SK-N-SH treated with all-trans-retinoic acid at 6 μM for 48 hours (cell line): ENCODE measurements at regions not wholly inside any gene's neighbourhood (a gene's known extent, or its start where the extent isn't known, plus 50 kb on each side); places are given as distances from the start of the nearest gene placed in this dataset.

Experiments used
- ATAC-seq: fragments of 200-7000 bp; cut with Tn5 transposase; 3 replicates; pipeline ENCODE4 v1.9.1; 2020; ENCODE audit warnings: mild to moderate bottlenecking, moderate library complexity
- ARNTL ChIP-seq: fragments of 450-650 bp; formaldehyde crosslinking; IDR thresholded peaks from 2 replicates; pipeline ENCODE4 v1.5.0; 2020; ENCODE audit warnings: low read depth, mild to moderate bottlenecking, moderate library complexity, borderline replicate concordance
- BACH2 ChIP-seq: fragments of 250-450 bp; sonication (Bioruptor Pico); IDR thresholded peaks from 2 replicates; pipeline ENCODE4 v1.9.0; 2021; ENCODE audit warnings: mild to moderate bottlenecking, borderline replicate concordance
- CREB5 ChIP-seq: fragments of 250-450 bp; sonication (Bioruptor Pico); IDR thresholded peaks from 2 replicates; pipeline ENCODE4 v1.5.1; 2020; ENCODE audit warnings: low read depth, mild to moderate bottlenecking, moderate library complexity
- CSDC2 ChIP-seq: fragments of 250-450 bp; sonication (Bioruptor Pico); IDR thresholded peaks from 2 replicates; pipeline ENCODE4 v1.5.0; 2020; ENCODE audit warnings: mild to moderate bottlenecking, moderate library complexity
- CSRNP3 ChIP-seq: fragments of 250-450 bp; sonication (Bioruptor Pico); IDR thresholded peaks from 2 replicates; pipeline ENCODE4 v1.5.1; 2021; ENCODE audit warnings: mild to moderate bottlenecking, moderate library complexity
- ESRRG ChIP-seq: fragments of 250-450 bp; sonication (Bioruptor Pico); IDR thresholded peaks from 2 replicates; pipeline ENCODE4 v1.6.1; 2021; ENCODE audit warnings: mild to moderate bottlenecking
- GLIS3 ChIP-seq: fragments of 250-450 bp; sonication (Bioruptor Pico); IDR thresholded peaks from 2 replicates; pipeline ENCODE4 v1.5.0; 2020; ENCODE audit warnings: mild to moderate bottlenecking, moderate library complexity
- ISL1 ChIP-seq: fragments of 250-450 bp; sonication (Bioruptor Pico); IDR thresholded peaks from 2 replicates; pipeline ENCODE4 v2.1.2; 2022; ENCODE audit warnings: mild to moderate bottlenecking, moderate library complexity
- OSR1 ChIP-seq: fragments of 250-450 bp; sonication (Bioruptor Pico); IDR thresholded peaks from 2 replicates; pipeline ENCODE4 v1.8.0; 2022; ENCODE audit warnings: moderate library complexity, mild to moderate bottlenecking, inconsistent platforms
- PATZ1 ChIP-seq: fragments of 250-450 bp; sonication (Bioruptor Pico); IDR thresholded peaks from 2 replicates; pipeline ENCODE4 v1.8.0; 2020; ENCODE audit warnings: mild to moderate bottlenecking, moderate library complexity, borderline replicate concordance
- POU6F1 ChIP-seq: fragments of 250-450 bp; sonication (Bioruptor Pico); IDR thresholded peaks from 2 replicates; pipeline ENCODE4 v1.8.0; 2021; ENCODE audit warnings: low read depth, mild to moderate bottlenecking, moderate library complexity, borderline replicate concordance
- PPARA ChIP-seq: fragments of 250-450 bp; sonication (Bioruptor Pico); IDR thresholded peaks from 2 replicates; pipeline ENCODE4 v1.5.0; 2020; ENCODE audit warnings: mild to moderate bottlenecking, borderline replicate concordance
- RARB ChIP-seq: fragments of 250-450 bp; sonication (Bioruptor Pico); IDR thresholded peaks from 2 replicates; pipeline ENCODE4 v1.8.0; 2021; ENCODE audit warnings: mild to moderate bottlenecking, moderate library complexity
- SNAI2 ChIP-seq: fragments of 250-450 bp; sonication (Bioruptor Pico); IDR thresholded peaks from 2 replicates; pipeline ENCODE4 v1.5.0; 2020; ENCODE audit warnings: mild to moderate bottlenecking, moderate library complexity
- TCF4 ChIP-seq: fragments of 250-450 bp; sonication (Bioruptor Pico); IDR thresholded peaks from 2 replicates; pipeline ENCODE4 v1.8.0; 2021; ENCODE audit warnings: mild to moderate bottlenecking, moderate library complexity, borderline replicate concordance
- TOX ChIP-seq: fragments of 250-450 bp; sonication (Bioruptor Pico); IDR thresholded peaks from 2 replicates; pipeline ENCODE4 v1.8.0; 2021; ENCODE audit warnings: mild to moderate bottlenecking, moderate library complexity, borderline replicate concordance
- TSHZ2 ChIP-seq: fragments of 250-450 bp; sonication (Bioruptor Pico); IDR thresholded peaks from 2 replicates; pipeline ENCODE4 v1.5.0; 2020; ENCODE audit warnings: mild to moderate bottlenecking, moderate library complexity
- ZC3H10 ChIP-seq: fragments of 250-450 bp; sonication (Bioruptor Pico); IDR thresholded peaks from 2 replicates; pipeline ENCODE4 v1.5.1; 2021; ENCODE audit warnings: mild to moderate bottlenecking, moderate library complexity
- ZFP3 ChIP-seq: fragments of 250-450 bp; sonication (Bioruptor Pico); IDR thresholded peaks from 2 replicates; pipeline ENCODE4 v1.5.0; 2020; ENCODE audit warnings: mild to moderate bottlenecking, moderate library complexity
- ZFP30 ChIP-seq: fragments of 450-650 bp; formaldehyde crosslinking; IDR thresholded peaks from 2 replicates; pipeline ENCODE4 v1.5.0; 2022; ENCODE audit warnings: mild to moderate bottlenecking, moderate library complexity
- ZNF565 ChIP-seq: fragments of 450-650 bp; formaldehyde crosslinking; conservative IDR thresholded peaks from 2 replicates; pipeline ENCODE4 v1.5.0; 2020; ENCODE audit warnings: low read depth, mild to moderate bottlenecking, moderate library complexity
- ZNF70 ChIP-seq: fragments of 450-650 bp; formaldehyde crosslinking; IDR thresholded peaks from 2 replicates; pipeline ENCODE4 v1.5.0; 2020; ENCODE audit warnings: mild to moderate bottlenecking, moderate library complexity
- ZNF8 ChIP-seq: fragments of 450-650 bp; formaldehyde crosslinking; IDR thresholded peaks from 2 replicates; pipeline ENCODE4 v1.5.0; 2020; ENCODE audit warnings: mild to moderate bottlenecking, moderate library complexity

GRCh38 chr10:101294109-101294508 is 59.9 kb upstream of the BTRC start (continued):
- no peak for TF ChIP-seq POU6F1 (CRISPR knock-in tag)
- no peak for TF ChIP-seq ESRRG (CRISPR knock-in tag)
- no peak for TF ChIP-seq CSDC2 (CRISPR knock-in tag)

- no peak for ATAC-seq
- TF ChIP-seq RARB (CRISPR knock-in tag) (no peak), CSDC2 (CRISPR knock-in tag) (no peak), ARNTL (CRISPR knock-in tag) (no peak), ESRRG (CRISPR knock-in tag) (no peak), TSHZ2 (CRISPR knock-in tag) (no peak), ZC3H10 (CRISPR knock-in tag) (no peak), ISL1 (no peak), PATZ1 (CRISPR knock-in tag) (no peak), BACH2 (CRISPR knock-in tag) (no peak), OSR1 (no peak), SNAI2 (no peak), TCF4 (CRISPR knock-in tag) (no peak), PPARA (CRISPR knock-in tag) (no peak), TOX (CRISPR knock-in tag) (no peak), ZFP3 (no peak), ZFP30 (CRISPR knock-in tag) (no peak), POU6F1 (CRISPR knock-in tag) (no peak), CREB5 (CRISPR knock-in tag) (no peak), ZNF8 (CRISPR knock-in tag) (no peak), ZNF70 (CRISPR knock-in tag) (no peak)
These were observed 58.7 kb upstream of the BTRC start for GRCh38 chr10:101295261-101295660.

GRCh38 chr10:101297901-101298486 is 56.0 kb upstream of the BTRC start:
- peak; percentile 93 for ATAC-seq
- no peak for TF ChIP-seq ZNF70 (CRISPR knock-in tag)
- TF ChIP-seq CSRNP3 (CRISPR knock-in tag): no peak
- no peak for TF ChIP-seq RARB (CRISPR knock-in tag)
- no peak for TF ChIP-seq ESRRG (CRISPR knock-in tag)
- TF ChIP-seq TOX (CRISPR knock-in tag): no peak
- TF ChIP-seq CREB5 (CRISPR knock-in tag): no peak
- no peak for TF ChIP-seq GLIS3
- TF ChIP-seq ZNF565 (CRISPR knock-in tag): no peak
- TF ChIP-seq OSR1: no peak
- TF ChIP-seq, all 23 proteins: peak for 0
